Stimulated activated CD8-positive, alpha-beta memory T cell treated with anti-CD3 and anti-CD28 coated beads, Interleukin-12 subunit alpha, Interleukin-12 subunit beta, amount 100 ng/mL, for 4 hours (primary cell): ENCODE measurements at regions not wholly inside any gene's neighbourhood (a gene's known extent, or its start where the extent isn't known, plus 50 kb on each side); places are given as distances from the start of the nearest gene placed in this dataset.
"Not testable (repeated sequence)": the region's sequence is repeated elsewhere in the genome, so short reads cannot be mapped to it uniquely, and the experiment has no call there.

Experiments used
- DNase-seq: peaks from one replicate; pipeline ENCODE4 v3.0.0-alpha.2; 2020; ENCODE audit warnings: low read depth

DNA sequence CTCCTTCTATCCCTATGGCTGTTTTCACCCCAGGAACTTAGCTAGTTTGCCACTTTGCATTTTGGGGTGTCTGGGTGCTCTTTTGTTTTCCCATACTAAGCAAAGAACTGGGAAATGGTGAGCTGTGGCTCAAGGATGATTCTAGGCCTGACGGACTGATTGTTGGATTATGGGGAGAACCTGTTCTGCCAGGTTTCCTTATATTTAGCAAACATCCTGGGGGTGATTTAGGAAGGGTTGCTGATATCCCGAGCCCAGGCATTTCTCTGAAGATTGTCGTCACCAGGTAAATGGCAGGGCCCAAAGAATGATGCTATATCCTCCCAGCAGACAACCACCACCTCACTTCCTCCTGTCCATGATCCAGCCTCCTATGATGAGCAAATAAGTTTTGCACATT, 72.1 kb upstream of the GRB10 start:
- DNase-seq, result no peak

DNA sequence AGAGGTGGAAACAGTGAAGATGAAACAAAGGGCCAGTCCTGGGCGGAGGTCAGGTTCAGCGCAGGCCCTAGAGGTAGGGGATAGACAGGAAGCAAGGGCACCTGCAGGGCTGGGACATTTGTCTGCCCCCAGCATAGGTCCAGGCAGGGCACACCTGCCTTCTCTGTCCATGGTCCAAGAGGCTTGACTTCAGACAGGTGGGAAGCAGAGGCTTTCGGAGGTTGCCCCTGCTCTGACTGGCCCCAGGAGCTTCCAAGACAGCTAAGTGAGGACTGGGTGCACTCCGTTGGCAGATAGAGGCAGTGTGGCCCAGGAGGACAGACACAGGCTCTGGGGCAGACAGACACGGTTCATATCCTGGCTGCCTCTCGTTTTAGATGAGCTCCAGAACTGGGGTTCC, 71.6 kb upstream of the GRB10 start:
- no peak for DNase-seq

DNA sequence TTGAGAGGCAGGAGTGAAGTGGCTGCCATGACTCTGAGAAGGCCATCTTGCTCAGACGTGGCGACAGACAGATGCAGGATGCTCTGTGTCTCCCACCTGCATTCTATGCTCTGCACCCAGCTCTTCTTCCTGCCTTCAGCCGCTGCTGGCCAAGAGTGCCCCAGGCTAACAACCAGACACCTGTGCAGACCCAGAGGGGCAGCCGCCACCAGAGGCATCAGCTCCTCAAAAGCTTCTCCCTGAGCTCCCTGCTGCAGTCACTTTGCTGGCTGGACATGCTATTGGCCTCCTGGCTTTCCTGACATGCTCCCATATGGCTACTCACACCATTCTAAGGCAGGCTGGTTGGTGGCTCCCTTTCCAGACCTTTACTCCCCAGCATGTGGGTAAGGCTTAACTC, 70.6 kb upstream of the GRB10 start:
- no peak for DNase-seq

DNA sequence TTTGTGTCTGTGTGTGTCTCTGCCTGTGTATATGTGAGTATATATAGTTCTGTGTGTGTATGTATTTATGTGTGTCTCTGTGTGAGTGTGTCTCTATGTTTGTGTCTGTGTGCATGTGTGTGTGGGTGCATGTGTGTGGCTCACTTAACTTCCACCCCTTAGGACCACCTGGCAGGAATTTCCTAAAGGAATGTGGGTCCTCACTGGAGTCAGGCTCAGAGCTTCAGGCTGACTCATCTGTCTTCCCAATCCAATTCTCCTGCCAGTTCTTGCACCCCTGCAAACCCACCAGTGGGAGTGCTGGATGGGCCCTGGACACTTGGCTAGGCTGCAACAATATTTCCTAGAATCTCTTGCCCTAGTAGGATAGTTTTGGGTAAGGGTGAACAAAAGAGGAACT, 70.2 kb upstream of the GRB10 start:
- DNase-seq, result no peak

DNA sequence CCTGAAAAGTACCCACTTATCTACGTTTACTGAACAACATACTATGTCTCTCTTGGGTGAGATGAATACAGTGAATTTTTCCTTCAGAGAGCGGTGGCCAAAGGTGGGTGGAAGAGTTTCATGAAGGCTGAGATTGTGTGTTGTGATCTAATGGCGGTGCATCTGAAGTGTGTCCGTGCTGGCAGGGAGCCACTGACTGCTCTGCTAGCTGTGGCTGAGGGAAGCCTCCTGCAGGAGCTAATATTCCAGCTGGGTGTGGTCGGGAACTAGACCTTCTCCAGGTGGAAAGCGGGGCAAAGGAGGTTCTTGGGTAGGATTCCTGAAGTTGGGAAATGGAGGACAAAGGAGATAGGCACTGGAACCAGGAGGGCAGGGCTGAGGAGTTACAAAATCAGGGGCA, 69.2 kb upstream of the GRB10 start:
- DNase-seq, result no peak

DNA sequence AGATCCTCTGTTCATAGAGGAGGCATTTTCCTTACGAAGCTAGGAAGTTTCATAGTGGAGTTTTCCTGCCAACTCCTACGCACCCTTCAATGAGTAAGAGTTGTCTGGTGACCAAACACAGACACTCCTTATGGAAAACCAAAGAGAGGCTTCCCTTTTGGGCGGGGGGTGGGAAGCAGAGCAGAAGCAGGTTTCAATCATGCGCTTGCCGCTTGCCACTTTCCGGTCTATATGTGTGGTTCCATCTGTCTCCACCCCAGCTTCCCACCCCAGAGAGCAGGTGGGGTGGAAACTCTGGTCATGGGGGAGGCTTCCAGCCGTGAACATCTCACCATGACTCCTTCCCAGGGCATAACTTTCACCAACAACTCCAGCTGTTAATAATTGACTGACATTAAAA, 68.8 kb upstream of the GRB10 start:
- DNase-seq, result no peak

DNA sequence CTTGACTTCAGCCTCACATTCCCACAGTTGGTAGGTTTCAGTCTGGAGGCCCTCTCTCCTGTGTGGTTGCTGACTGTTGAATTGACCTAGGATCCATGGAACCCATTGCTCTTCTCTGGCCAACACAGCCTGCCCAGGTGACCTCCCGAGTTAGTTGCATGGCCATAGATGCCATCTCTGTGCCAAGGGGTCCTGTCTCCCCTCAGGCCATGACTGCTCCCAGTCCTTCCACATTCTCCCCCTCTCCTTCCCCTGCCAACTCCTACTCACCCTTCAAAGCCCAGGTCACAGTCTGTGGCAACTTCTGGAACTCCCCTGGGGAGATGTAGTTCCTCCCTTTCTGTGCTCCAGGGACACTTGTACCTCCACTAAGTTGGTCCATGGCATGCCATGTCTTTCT, 67.3 kb upstream of the GRB10 start:
- no peak for DNase-seq

DNA sequence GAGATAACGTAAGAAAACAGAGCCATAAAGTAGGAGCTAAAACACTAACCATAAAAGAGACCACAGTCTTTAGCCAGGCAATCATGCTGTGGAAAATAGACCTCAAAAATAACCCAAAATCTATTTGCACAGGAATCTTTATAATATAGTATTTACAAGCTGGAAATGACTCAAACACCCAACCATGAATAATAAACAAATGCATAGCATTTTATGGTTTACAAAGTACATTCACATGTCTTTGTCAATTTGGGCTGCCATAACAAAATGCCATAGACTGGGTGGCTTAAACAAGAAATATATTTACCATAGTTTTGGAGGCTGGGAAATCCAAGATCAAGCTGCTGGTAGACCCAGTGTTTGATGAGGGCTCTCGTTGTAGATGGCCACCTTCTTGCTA, 65.5 kb upstream of the GRB10 start:
- DNase-seq, result no peak

DNA sequence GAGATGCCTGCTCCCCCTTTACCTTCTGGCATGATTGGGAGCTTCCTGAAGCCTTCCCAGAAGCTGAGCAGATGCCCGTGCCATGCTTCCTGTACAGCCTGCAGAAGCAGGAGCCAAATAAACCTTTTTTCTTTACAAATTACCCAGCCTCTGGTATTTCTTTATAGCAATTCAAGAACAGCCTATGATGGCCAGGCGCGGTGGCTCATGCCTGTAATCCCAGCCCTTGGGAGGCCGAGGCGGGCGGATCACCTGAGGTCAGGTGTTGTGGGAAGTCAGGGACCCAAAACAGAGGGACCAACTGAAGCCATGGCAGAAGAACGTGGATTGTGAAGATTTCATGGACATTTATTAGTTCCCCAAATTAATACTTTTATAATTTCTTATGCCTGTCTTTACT, 62.2 kb upstream of the GRB10 start:
- not testable (repeated sequence) for DNase-seq

DNA sequence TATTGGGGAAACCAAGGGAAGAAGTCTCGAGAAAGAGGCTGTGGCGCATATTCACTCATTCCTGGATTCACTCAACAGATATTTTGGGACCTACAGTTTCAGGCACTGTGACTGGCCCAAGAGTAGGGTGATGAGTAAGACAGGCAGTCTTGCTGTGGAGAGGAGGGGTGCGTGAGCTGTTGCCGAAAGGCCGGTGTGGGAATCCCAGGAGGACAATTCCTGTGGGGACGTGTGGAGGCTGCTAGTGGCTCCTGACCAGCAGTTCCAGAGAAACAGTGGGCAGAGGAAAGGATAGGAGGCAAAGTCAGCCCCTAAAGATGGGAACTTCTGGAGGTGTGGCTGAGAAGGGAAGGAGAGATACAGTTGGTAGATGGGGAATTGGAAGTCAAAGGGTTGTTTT, 59.3 kb upstream of the GRB10 start:
- no peak for DNase-seq

DNA sequence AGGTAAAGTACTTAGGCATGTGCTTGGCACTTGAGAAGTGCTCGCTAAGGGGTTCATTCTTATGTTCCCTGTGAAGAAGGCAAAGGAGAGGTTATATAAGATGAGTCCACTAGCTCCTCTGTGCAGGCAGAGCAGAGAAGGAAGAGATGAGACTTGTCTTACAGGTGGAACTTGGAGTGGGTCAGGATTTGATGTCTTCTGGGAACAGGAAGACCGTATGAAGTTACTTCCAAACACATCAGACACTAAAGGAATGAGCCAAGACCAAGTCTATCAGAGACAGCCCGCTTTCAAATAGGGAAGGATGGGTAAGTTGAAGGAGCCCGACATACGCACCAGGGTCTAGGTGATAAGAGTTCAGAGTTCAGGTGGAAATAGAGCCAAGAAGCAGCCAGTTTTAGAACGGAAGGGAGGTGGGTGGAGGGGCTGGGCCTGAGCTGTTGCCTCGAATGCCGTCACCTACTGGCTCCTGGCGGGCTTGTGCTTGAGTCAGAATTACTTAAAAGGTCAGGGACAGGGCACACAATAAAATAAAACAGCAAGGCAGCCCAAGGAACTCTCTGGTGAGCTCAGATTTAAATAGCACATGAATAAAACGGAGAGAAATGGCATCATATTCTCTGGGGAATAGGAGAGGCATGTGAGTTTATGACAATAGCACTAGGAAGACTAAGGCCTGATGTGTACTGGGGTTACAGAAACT, 56.1 kb upstream of the GRB10 start:
- no peak for DNase-seq

DNA sequence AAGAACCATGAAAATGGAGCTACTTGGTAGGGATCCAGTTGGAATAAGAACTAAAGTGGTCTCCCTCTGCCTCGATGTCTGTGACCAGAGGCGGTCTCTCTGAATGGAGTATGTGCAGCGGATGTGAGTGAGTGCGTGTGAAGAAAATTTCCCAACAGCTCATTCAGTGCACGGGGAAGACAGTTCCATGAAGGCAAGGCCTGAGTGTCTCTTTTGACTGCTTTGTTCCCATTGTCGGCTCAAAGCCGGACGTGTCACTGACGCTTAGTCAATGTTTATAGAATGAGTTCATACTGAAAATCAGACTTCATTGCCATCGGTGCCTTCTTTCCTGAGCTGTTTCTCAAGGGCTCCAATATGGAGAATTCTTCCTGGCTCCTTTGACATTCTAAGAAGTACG, 55.3 kb upstream of the GRB10 start:
- DNase-seq, result no peak

DNA sequence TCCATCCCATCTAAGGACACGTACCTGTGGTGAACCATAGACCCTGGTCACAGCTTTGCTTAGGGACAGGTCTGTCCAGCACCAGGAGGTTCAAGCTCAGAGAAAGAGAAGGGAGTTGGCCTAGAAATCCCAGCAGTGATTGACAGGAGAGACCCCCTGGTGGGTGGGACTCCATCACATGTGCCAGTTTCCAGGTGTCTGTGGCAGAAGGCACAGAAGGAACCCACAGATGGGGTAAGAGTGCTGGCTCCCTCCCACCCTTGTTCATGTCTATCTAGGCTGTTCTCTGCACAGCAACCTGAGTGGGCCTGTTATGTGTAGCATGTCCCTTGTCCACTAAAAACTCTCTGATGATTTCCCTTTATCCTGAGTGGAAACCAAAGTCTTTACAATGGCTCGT, 54.0 kb upstream of the GRB10 start:
- no peak for DNase-seq

DNA sequence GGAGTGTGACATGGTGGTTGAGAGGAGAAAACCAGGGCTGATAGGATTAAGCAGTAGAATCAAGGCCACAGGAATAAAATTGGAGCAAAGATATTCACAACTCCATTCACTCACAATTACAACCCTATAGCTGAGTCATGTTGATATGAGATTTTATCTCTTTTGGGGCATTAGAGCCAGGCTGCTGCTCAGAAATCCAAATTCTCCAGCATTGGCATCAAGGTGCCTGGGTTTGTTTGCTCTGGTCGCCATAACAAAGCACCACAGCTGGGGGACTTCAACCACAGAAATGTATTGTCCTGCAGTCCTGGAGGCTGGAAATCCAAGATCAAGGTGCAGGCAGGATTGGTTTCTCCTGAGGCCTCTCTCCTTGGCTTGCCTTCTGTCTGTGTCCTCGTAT, 52.5 kb upstream of the GRB10 start:
- DNase-seq, result no peak

DNA sequence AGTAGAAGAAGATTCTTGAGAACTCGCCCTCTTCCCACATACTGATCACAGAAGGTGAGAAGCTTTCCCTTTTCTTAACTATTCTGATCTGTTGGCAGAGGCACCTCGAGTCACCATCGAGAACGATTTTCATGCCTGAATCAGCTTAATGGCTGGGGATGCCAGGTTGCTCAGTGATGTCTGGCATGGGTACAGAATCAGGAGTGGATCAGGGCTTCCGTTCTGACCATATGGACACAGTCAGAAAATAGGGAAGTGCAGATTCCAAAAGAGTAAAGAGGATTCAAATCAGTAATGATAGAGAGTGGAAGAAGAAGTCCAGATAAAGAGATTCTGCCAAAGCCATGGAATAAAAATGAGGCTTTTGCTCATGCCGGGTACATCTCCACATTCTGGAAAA, 52.0 kb upstream of the GRB10 start:
- no peak for DNase-seq

DNA sequence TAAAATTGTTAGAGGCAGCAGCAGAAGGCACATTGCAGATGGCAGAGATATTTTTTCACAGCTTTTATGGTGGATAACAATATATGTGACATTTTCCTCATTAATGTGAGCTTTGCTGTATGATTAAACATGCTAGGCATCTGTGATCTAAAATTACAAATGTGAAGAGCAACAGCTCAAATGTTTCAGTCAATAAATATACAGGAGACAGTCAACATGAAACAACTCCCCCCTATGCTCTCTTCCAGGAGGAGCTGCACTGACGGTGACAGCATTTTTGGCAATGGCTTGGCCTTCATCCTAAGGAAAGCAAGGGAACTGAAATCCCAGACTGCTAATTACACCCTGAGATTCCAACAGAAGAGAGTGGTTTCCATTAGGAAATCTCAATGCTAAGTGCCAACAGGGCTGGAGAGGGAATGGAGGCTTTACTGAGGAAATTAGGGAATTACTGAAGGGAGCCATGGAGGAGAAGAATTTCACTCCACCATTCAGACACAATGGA, 51.4 kb upstream of the GRB10 start:
- DNase-seq, result no peak

DNA sequence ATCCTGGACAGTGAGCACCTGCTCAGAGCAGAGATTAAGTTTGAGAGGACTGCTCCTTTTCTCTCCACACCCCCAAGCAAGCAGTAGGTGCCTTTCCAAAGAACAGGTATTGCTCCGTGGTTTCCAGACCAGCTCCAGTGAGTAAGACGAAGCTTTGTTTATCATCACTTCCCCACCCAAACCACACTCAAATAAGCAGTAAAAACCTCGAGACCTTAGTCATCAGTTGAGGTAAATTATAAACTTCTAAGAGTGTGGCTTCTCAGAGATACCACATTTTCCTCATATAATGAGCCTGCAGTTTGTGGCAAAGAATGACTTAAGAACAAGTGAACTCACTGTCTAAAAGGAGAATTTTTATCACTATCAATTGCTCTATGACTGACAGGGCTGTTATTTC, 50.0 kb upstream of the GRB10 start:
- DNase-seq, result no peak
